ENCODE measurements at regions not wholly inside any gene's neighbourhood (a gene's known extent, or its start where the extent isn't known, plus 50 kb on each side); places are given as distances from the start of the nearest gene placed in this dataset.

GRCh38 chr10:130799532-130799931 is 512.0 kb downstream of the TCERG1L start:
- TF ChIP-seq, protein P1, sequence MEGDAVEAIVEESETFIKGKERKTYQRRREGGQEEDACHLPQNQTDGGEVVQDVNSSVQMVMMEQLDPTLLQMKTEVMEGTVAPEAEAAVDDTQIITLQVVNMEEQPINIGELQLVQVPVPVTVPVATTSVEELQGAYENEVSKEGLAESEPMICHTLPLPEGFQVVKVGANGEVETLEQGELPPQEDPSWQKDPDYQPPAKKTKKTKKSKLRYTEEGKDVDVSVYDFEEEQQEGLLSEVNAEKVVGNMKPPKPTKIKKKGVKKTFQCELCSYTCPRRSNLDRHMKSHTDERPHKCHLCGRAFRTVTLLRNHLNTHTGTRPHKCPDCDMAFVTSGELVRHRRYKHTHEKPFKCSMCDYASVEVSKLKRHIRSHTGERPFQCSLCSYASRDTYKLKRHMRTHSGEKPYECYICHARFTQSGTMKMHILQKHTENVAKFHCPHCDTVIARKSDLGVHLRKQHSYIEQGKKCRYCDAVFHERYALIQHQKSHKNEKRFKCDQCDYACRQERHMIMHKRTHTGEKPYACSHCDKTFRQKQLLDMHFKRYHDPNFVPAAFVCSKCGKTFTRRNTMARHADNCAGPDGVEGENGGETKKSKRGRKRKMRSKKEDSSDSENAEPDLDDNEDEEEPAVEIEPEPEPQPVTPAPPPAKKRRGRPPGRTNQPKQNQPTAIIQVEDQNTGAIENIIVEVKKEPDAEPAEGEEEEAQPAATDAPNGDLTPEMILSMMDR (conservative IDR thresholded peaks at IDR 0.05; ENCODE audit: low read depth, low read length), result no peak
- TF ChIP-seq EZH2 (IDR thresholded peaks at IDR 0.05; ENCODE audit: low read length, unreplicated experiment), result no peak
